MV-4-11 (cell line): ENCODE measurements at regions not wholly inside any gene's neighbourhood (a gene's known extent, or its start where the extent isn't known, plus 50 kb on each side); places are given as distances from the start of the nearest gene placed in this dataset.

Experiments
- DNase-seq: peaks from one replicate; lab custom pipeline; 2025; lab: John Stamatoyannopoulos, UW

- no peak for DNase-seq
Measured at GRCh38 chr12:111310076-111310870, 58.6 kb downstream of the PHETA1 start.

- DNase-seq = peak; percentile 27
Measured at GRCh38 chr12:111309584-111309983, 59.3 kb downstream of the PHETA1 start.

DNA sequence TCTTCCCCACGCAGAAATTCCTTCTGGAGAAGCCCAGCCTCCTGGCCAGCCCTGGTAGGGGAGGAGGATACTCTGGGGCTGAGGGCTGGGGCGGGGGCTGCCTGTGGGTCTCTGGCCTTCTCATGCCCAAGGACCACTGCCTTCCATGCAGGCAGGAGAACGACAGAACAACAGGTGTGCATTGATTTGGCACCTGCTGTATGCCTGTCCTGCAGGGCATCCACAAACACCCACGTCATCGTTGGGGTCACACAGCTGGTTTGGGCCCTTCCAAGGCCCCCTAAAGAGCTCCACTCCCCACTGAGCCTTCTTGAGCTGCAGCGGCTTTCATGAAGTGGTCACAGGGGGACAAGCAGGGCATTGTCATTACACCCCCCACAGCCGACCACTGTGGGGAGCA is 60.4 kb downstream of the PHETA1 start:
- no peak for DNase-seq

- peak; percentile 29 for DNase-seq
Measured at GRCh38 chr12:111304642-111305071, 64.2 kb downstream of the PHETA1 start.

DNA sequence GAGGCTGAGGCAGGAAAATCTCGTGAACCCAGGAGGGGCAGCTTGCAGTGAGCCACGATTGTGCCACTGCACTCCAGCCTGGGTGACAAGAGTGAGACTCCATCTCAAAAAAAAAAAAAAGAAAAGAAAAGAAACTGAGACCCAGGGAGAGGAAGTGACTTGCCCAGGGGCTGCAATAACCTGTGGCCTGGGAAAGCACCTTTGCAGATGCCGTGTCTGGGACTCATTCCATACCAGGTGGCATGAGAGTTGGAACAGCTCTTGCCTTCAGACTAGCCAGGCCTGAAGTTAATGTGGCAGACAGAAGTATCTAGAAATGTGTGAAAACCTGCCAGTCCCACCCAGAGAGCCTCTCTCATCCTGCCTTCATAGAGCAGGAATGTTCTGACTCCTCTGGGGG is 65.4 kb downstream of the PHETA1 start:
- DNase-seq = no peak

DNA sequence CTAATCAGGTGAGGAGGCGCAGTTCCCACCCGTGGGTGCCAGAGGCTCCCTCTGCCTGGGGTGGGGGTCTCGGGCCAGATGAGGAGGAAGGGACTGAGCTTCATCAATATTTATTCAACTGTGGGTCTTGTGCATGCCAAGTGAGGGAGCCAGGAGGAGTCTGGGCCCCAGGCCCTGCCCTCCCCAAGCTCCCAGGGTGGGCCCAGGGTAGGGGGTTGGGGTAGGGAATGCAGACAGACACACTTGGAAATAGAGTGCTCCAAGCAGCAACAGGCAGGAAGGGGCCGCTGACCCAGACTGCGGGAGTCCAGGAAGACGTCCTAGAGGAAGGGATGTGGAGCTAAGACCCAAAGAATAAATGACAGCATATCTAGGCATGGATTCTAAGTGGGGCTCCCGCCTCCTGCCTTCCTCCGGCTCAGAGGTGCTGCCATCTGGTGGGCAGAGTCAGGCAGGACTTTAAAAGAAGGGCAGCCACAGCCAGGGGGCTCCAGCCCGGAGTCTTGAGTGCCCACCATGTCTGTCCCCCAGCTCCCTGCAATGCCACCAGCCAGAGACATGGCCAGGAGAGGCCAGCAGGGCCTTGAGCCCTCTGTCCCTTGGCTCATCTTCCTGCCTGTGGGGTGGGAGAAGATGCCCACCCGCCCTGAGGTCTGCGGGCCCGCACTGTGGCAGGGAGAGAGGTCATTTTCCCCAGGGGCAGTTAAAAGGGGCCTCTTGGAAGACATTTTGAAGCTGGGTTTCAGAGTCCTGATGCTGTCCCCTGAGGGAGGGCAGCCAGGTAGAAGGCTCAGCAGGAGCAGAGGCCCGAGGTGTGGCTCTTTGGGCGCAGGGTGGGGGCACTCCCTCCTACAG is 70.1 kb downstream of the PHETA1 start:
- DNase-seq = peak; percentile 12

DNA sequence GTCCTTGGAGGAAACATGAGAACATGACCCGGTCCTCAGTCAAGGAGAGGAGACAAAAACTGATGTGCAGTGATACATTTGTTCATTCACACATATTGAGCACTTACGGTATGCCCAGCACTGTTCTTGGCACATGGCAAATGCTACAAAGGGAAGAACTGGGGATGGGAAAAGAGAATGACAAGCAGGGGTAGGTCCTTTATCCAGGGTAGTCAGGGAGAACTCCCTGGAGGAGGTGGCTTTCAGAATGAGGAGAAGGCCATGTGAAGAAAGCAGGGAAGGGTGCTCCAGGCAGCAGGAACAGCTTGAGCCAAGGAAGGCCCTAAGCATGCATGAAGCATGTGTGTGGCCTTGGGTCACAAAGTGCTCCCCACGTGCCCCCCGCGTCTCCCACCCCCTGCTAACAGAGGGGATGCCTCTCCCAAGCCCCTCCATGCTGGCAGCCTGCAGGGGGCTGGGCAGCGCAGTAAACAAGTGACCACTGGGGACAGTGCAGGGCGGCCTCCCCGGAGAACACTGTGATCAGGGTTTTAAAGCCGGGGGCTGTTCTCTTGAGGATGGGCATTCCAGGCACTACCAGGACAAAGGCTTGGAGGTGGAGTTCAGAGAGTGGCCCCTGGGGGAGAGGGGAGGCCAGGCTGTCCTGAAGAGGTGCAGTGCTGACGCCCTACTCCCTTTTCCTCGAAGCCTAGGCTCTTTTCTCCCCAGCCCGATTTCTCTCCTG is 71.0 kb downstream of the PHETA1 start:
- DNase-seq = no peak

- no peak for DNase-seq
Measured at GRCh38 chr12:111296906-111297463, 71.9 kb downstream of the PHETA1 start.

- no peak for DNase-seq
Measured at GRCh38 chr12:111295176-111295575, 73.7 kb downstream of the PHETA1 start.

- DNase-seq = no peak
Measured at GRCh38 chr12:111293266-111294009, 75.5 kb downstream of the PHETA1 start.

- DNase-seq = no peak
Measured at GRCh38 chr12:111291357-111291756, 77.5 kb downstream of the PHETA1 start.

- no peak for DNase-seq
Measured at GRCh38 chr12:111288771-111289170, 80.1 kb downstream of the PHETA1 start.

GRCh38 chr12:111287125-111287900 is 81.6 kb downstream of the PHETA1 start:
- DNase-seq = no peak

DNA sequence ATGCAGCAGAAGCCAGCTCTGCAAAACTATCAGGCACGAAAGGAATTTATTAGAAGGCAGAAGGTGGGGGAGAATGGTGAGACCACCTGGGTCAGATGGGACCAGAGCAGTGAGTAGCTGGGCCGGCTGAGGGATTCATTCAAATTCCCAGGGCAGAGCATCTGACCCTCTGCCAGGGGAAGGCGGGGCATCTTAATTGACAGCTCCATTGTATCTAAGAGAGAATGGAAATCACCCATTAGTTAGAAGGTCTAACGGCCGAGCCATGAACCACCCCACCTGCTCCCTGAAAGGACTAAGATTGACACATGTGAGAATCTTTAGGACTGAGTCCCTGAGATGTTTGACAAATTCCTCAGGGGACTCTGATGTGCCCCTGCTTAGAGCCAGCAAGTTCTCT is 83.7 kb downstream of the PHETA1 start:
- no peak for DNase-seq

DNA sequence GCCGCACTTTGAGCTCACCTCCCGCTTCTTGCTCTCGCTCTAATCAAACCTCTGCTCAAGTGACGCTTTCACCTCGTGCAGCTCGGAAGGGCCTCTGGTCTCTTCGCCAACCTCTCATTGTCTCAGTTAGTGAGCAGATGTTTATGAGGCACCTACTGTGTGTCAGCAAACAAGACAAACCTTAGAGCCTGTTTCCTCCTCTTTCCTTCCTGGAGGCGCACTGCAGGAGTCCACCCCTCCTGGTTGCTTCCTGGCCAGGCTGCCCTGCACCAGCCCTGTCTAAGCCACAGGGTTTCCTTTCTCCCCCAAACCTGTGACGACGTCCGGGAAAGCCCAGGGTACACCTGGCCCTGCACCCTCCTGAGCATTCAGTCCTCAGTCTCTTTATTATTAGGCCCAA is 84.2 kb downstream of the PHETA1 start:
- no peak for DNase-seq

DNA sequence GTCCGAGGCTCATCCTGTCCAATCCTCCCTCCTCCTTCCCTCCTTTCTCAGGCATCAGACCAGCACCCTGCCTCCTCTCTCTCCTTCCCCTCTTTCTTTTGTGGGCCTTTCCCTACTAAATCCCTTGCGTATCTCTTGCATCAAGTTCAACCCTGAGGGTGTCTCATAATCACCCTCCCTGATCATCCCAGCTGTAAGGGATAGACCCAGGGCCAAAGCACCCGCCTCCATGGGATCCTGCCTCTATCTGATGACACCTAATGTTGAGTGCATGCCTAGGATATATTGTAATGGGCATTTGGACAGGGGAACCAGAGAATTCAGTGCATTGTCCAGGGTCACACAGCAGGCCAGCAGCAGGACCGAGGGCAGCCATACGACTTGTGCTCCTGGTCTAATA is 84.9 kb downstream of the PHETA1 start:
- DNase-seq = no peak

GRCh38 chr12:111283521-111283920 is 85.4 kb downstream of the PHETA1 start:
- no peak for DNase-seq

DNA sequence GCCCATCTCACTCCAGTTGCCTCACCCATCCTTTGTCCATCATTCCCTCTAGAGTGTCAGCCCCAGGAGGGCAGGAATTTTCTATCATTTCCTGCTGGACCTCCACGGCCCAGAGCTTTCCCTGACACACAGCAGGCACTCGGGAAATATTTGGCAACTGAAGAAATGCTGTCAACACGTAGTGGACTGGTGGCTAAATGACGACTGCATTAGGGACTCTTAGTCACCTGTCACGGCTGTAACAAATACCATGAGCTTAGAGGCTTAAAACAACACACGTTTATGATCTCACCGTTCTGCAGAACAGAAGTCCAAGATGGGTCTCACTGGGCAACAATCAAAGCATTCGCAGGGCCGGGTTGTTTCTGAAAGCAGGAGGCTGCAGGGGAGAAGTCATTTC is 91.3 kb downstream of the PHETA1 start:
- DNase-seq = no peak

DNA sequence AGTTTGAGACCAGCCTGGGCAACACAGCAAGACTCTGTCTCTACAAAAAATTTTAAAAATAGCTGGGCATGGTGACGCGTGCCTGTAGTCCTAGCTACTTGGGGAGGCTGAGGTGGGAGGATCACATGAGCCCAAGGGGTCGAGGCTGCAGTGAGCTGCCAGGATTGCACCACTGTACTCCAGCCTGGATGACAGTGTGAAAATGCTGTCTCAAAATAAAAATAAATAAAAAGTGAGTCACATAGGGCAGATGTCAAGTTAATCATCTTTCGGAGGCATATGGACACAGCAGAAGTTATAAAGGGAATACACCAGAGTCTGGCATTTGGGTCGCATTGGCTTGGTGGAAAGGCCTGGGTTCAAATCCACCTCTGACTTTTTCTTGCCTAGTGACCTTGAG is 92.7 kb downstream of the PHETA1 start:
- no peak for DNase-seq

DNA sequence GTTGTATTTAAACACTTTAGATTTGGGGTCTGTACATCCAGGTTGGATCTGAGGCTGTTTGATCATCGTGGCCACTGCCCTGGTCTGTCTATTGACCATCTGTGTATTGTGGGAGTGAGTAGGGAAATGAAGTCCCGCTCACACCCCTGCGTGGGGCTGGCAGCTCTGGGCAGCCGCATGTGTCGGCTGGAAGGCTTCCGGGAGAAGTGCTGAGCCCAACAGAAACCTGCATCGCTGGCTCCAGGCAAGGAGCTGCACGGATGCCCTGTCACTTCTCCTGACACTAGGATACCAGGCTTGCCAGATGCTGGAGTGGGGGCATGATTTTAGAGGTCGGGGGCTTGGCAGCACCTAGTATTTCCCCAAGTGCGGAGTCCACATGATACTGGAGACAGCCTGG is 93.6 kb downstream of the PHETA1 start:
- DNase-seq = no peak

DNA sequence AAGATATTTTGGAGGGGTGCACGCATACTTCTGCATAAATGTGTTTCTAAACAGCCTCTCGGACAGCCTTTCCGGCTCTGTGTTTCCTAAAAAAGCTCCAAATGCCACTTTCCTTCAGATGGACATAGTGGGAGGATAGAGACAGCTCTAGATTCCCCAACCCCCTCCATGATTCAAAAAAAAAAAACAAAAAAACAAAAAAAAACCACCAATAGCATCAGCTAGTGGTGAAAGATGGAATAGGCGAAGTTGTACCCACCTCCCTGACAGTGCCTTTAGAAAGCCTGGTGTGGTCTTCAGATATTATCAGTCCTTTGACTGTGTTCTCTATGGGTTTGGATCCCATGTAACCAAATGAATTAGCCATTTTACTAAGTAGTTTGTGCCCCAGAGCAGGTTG is 94.1 kb downstream of the PHETA1 start:
- DNase-seq = peak; percentile 6
